SK-N-SH treated with all-trans-retinoic acid at 6 μM for 48 hours (cell line): ENCODE measurements at regions not wholly inside any gene's neighbourhood (a gene's known extent, or its start where the extent isn't known, plus 50 kb on each side); places are given as distances from the start of the nearest gene placed in this dataset.

Experiments used
- ATAC-seq: fragments of 200-7000 bp; cut with Tn5 transposase; 3 replicates; pipeline ENCODE4 v1.9.1; 2020; ENCODE audit warnings: mild to moderate bottlenecking, moderate library complexity
- BACH2 ChIP-seq: fragments of 250-450 bp; sonication (Bioruptor Pico); IDR thresholded peaks from 2 replicates; pipeline ENCODE4 v1.9.0; 2021; ENCODE audit warnings: mild to moderate bottlenecking, borderline replicate concordance
- CREB5 ChIP-seq: fragments of 250-450 bp; sonication (Bioruptor Pico); IDR thresholded peaks from 2 replicates; pipeline ENCODE4 v1.5.1; 2020; ENCODE audit warnings: low read depth, mild to moderate bottlenecking, moderate library complexity
- CSDC2 ChIP-seq: fragments of 250-450 bp; sonication (Bioruptor Pico); IDR thresholded peaks from 2 replicates; pipeline ENCODE4 v1.5.0; 2020; ENCODE audit warnings: mild to moderate bottlenecking, moderate library complexity
- CSRNP3 ChIP-seq: fragments of 250-450 bp; sonication (Bioruptor Pico); IDR thresholded peaks from 2 replicates; pipeline ENCODE4 v1.5.1; 2021; ENCODE audit warnings: mild to moderate bottlenecking, moderate library complexity
- GLIS3 ChIP-seq: fragments of 250-450 bp; sonication (Bioruptor Pico); IDR thresholded peaks from 2 replicates; pipeline ENCODE4 v1.5.0; 2020; ENCODE audit warnings: mild to moderate bottlenecking, moderate library complexity
- ISL1 ChIP-seq: fragments of 250-450 bp; sonication (Bioruptor Pico); IDR thresholded peaks from 2 replicates; pipeline ENCODE4 v2.1.2; 2022; ENCODE audit warnings: mild to moderate bottlenecking, moderate library complexity
- OSR1 ChIP-seq: fragments of 250-450 bp; sonication (Bioruptor Pico); IDR thresholded peaks from 2 replicates; pipeline ENCODE4 v1.8.0; 2022; ENCODE audit warnings: moderate library complexity, mild to moderate bottlenecking, inconsistent platforms
- PATZ1 ChIP-seq: fragments of 250-450 bp; sonication (Bioruptor Pico); IDR thresholded peaks from 2 replicates; pipeline ENCODE4 v1.8.0; 2020; ENCODE audit warnings: mild to moderate bottlenecking, moderate library complexity, borderline replicate concordance
- POU6F1 ChIP-seq: fragments of 250-450 bp; sonication (Bioruptor Pico); IDR thresholded peaks from 2 replicates; pipeline ENCODE4 v1.8.0; 2021; ENCODE audit warnings: low read depth, mild to moderate bottlenecking, moderate library complexity, borderline replicate concordance
- PPARA ChIP-seq: fragments of 250-450 bp; sonication (Bioruptor Pico); IDR thresholded peaks from 2 replicates; pipeline ENCODE4 v1.5.0; 2020; ENCODE audit warnings: mild to moderate bottlenecking, borderline replicate concordance
- RARB ChIP-seq: fragments of 250-450 bp; sonication (Bioruptor Pico); IDR thresholded peaks from 2 replicates; pipeline ENCODE4 v1.8.0; 2021; ENCODE audit warnings: mild to moderate bottlenecking, moderate library complexity
- SNAI2 ChIP-seq: fragments of 250-450 bp; sonication (Bioruptor Pico); IDR thresholded peaks from 2 replicates; pipeline ENCODE4 v1.5.0; 2020; ENCODE audit warnings: mild to moderate bottlenecking, moderate library complexity
- TCF4 ChIP-seq: fragments of 250-450 bp; sonication (Bioruptor Pico); IDR thresholded peaks from 2 replicates; pipeline ENCODE4 v1.8.0; 2021; ENCODE audit warnings: mild to moderate bottlenecking, moderate library complexity, borderline replicate concordance
- TOX ChIP-seq: fragments of 250-450 bp; sonication (Bioruptor Pico); IDR thresholded peaks from 2 replicates; pipeline ENCODE4 v1.8.0; 2021; ENCODE audit warnings: mild to moderate bottlenecking, moderate library complexity, borderline replicate concordance
- TSHZ2 ChIP-seq: fragments of 250-450 bp; sonication (Bioruptor Pico); IDR thresholded peaks from 2 replicates; pipeline ENCODE4 v1.5.0; 2020; ENCODE audit warnings: mild to moderate bottlenecking, moderate library complexity
- ZC3H10 ChIP-seq: fragments of 250-450 bp; sonication (Bioruptor Pico); IDR thresholded peaks from 2 replicates; pipeline ENCODE4 v1.5.1; 2021; ENCODE audit warnings: mild to moderate bottlenecking, moderate library complexity
- ZFP3 ChIP-seq: fragments of 250-450 bp; sonication (Bioruptor Pico); IDR thresholded peaks from 2 replicates; pipeline ENCODE4 v1.5.0; 2020; ENCODE audit warnings: mild to moderate bottlenecking, moderate library complexity
- ZFP30 ChIP-seq: fragments of 450-650 bp; formaldehyde crosslinking; IDR thresholded peaks from 2 replicates; pipeline ENCODE4 v1.5.0; 2022; ENCODE audit warnings: mild to moderate bottlenecking, moderate library complexity
- ZNF565 ChIP-seq: fragments of 450-650 bp; formaldehyde crosslinking; conservative IDR thresholded peaks from 2 replicates; pipeline ENCODE4 v1.5.0; 2020; ENCODE audit warnings: low read depth, mild to moderate bottlenecking, moderate library complexity
- ZNF70 ChIP-seq: fragments of 450-650 bp; formaldehyde crosslinking; IDR thresholded peaks from 2 replicates; pipeline ENCODE4 v1.5.0; 2020; ENCODE audit warnings: mild to moderate bottlenecking, moderate library complexity
- ZNF8 ChIP-seq: fragments of 450-650 bp; formaldehyde crosslinking; IDR thresholded peaks from 2 replicates; pipeline ENCODE4 v1.5.0; 2020; ENCODE audit warnings: mild to moderate bottlenecking, moderate library complexity

- no peak for ATAC-seq
- TF ChIP-seq POU6F1 (no peak), PATZ1 (CRISPR knock-in tag) (no peak), RARB (no peak), ZFP3 (CRISPR knock-in tag) (no peak), ZNF70 (CRISPR knock-in tag) (no peak), ZNF8 (CRISPR knock-in tag) (no peak), ZFP30 (CRISPR knock-in tag) (no peak), BACH2 (CRISPR knock-in tag) (no peak), CSRNP3 (no peak), TOX (CRISPR knock-in tag) (no peak), GLIS3 (CRISPR knock-in tag) (no peak), ISL1 (CRISPR knock-in tag) (no peak), ZNF565 (no peak)
These were observed 100.5 kb upstream of the SPRED2 start for GRCh38 chr2:65532937-65533336.

- no peak for TF ChIP-seq ZFP30 (CRISPR knock-in tag)
- no peak for TF ChIP-seq ZFP3 (CRISPR knock-in tag)
- TF ChIP-seq, all 23 proteins: peak for 0
- ATAC-seq: no peak
These were observed 99.9 kb upstream of the SPRED2 start for GRCh38 chr2:65532326-65532725.

GRCh38 chr2:65530547-65531320 is 98.3 kb upstream of the SPRED2 start:
- TF ChIP-seq CREB5: no peak
- TF ChIP-seq ZFP3 (CRISPR knock-in tag): no peak
- TF ChIP-seq TOX (CRISPR knock-in tag): no peak
- no peak for TF ChIP-seq ZFP30 (CRISPR knock-in tag)
- TF ChIP-seq SNAI2: no peak
- TF ChIP-seq ISL1 (CRISPR knock-in tag): no peak
- no peak for TF ChIP-seq TCF4
- TF ChIP-seq TSHZ2 (CRISPR knock-in tag): no peak
- no peak for TF ChIP-seq ZC3H10
- TF ChIP-seq ZNF8 (CRISPR knock-in tag): no peak
- no peak for TF ChIP-seq PPARA (CRISPR knock-in tag)
- no peak for TF ChIP-seq CSDC2 (CRISPR knock-in tag)
- TF ChIP-seq POU6F1: no peak
- TF ChIP-seq GLIS3 (CRISPR knock-in tag): no peak
- no peak for TF ChIP-seq ZNF70 (CRISPR knock-in tag)
- TF ChIP-seq PATZ1 (CRISPR knock-in tag): no peak
- TF ChIP-seq OSR1 (CRISPR knock-in tag): no peak

More at GRCh38 chr2:65530547-65531320, 98.3 kb upstream of the SPRED2 start:
- ATAC-seq: peak; percentile 72
